Colon (tissue), 2 donors: ENCODE measurements at regions not wholly inside any gene's neighbourhood (a gene's known extent, or its start where the extent isn't known, plus 50 kb on each side); places are given as distances from the start of the nearest gene placed in this dataset.

Source experiments
- FAIRE-seq: peaks from 2 replicates; lab custom pipeline; 2012; peaks lifted over from hg19 to GRCh38; lab: Jason Lieb, UNC
- donor health status: control.
- donor health status: control.

DNA sequence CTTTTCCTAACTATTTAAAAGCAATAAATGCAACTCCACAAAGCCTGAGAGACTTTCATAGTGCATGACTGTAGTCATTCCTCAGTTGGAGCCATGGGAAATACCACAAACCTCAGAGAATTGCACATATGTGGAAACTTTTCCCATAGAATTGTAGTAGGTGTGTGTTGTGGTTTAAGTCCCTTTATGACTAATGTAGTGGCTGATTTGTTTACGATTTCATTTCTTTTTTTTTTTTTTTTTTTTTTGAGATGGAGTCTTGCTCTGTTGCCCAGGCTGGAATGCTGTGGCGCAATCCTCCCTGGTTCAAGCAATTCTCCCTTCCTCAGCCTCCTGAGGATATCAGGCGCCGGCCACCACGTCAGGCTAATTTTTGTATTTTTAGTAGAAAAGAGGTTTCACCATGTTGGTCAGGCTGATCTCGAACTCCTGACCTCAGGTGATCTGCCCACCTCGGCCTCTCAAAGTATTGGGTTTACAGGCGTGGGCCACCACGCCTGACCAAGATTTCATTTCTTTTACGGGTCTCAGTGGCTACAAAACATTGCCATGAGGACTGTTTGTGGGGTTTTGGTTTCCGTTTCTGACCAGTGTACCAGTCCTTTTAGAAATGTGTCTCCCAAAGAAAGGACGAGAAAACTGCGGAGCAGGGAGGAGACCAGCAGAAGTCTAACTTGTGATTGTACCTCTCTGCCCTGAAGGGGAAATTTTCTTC, 212.1 kb upstream of the MARCKS start:
- no peak for FAIRE-seq

DNA sequence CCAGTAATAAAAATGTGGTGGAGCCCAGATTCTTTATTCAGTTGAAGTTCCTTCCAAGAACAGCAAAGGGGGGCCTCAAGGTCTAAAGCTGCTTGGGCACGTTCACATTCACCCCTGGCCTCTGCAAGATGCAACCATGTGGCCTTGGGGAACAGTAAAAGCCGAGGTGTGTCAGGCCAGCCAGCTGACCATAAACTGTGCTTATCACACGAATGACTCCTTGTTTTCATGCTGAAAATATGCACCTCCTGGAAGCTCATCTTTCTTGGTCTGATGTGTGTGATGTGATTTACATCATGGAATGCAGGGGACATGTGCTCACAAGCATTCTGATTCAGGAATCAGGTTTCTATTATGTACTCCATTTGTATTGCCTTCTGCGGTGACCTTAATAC, 211.6 kb upstream of the MARCKS start:
- no peak for FAIRE-seq

DNA sequence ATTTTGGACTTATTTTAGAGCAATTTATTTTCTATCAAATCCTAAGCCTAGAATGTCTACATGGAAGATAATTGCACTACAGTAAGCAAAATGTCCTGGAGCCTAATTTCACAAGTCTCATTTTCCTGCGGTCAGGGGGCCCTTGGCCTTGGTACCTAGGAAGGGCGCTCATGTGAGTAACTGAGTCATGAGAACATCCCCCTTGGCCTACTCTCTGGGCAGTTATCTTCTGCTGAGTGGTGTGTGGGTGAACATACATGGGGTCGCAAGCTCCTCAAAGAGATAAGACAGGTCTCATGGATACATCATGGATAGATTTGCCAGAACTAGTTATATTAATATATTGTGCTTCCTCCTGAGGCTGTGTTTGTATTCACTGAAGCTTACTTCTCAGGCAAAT, 211.2 kb upstream of the MARCKS start:
- no peak for FAIRE-seq

DNA sequence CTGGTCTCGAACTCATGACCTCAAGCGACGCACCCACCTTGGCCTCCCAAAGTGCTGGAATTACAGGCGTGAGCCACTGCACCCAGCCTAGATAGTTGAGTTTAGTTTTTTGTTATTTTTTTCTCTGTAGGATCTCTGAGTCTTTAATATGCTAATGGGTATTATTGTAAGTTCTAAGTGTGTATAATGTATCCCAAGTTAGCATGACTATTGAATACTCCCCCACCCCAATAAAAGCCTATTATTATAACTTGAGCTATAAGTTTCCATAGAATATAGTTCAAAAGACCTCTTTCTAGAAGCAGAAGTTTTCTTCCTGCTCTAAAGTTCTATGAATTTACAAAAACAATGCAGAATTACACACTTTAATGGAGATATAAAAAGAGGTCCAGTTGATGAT, 210.4 kb upstream of the MARCKS start:
- FAIRE-seq, result no peak

DNA sequence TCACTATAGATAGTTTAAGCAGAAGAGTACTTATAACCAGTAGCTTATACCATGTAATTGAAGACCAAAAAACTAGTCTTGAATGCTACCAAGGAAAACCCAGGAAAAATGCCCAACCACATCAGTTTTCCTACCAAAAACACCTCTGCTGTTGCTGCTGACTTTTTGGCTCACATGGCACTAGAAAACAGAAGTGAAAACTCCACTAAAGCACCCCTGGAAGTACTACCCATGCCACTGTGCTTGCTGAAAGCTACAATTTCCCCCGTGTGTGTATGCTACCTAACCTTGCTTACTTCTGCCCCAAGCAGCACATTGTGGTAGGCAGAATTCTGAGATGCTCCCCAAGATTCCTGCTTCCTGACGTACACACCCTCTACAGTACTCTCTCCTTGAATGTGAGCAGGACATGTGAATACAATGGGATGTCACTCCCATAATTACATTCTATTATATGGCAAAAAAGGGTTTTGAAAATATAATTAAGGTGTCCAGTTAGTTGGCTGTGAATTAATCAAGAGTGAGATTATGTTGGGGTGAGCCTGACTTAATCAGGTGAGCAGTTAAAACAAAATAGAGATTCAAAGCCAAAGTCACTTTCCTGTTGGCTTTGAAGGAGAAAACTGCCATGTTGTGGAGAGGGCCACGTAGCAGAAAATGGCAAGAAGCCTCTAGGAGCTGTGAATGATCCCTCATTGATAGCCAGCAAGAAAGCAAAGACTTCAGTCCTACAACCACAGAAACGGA, 209.8 kb upstream of the MARCKS start:
- FAIRE-seq, result no peak

- no peak for FAIRE-seq
These were observed 208.4 kb upstream of the MARCKS start for GRCh38 chr6:113648698-113649097.

DNA sequence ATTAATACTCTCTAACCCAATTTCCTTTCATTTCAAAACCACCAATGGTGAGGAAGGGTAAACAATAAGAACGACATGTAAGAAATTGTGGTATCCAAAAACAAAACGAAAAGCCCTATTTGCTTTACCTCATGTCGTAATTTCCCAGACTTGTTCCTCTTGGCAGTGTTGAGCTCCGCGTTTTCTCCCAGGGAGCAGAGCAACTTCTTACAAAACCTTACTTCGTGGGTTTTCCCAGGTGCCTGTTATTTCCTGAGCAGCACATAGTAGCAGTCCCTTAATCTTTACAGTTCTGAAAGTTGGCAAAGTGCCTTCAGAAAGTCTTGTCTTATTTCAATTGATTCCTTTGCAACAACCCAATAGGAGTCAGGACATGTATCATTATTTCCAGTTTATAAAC, 207.9 kb upstream of the MARCKS start:
- FAIRE-seq, result peak; percentile 10

GRCh38 chr6:113649880-113650609, 207.1 kb upstream of the MARCKS start:
- FAIRE-seq, result no peak

DNA sequence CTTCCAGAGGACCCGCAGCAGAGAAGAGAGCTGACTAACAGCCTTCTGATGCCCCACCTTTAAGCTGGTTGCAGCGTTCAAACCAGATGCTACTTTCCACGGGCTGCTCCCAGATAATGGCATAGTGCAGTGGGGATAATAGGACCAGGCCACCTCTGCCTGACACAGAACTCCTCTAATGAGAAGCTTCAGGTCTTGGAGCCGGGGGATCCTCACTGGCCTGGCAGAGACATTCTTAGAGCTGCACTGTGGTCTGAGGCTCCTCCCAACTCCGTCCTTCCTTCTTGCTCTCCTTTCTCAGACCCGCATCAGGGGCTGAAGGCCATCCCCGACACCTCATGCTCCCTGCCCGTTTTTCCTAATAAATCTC, 206.6 kb upstream of the MARCKS start:
- FAIRE-seq, result no peak

- no peak for FAIRE-seq
These were observed 206.0 kb upstream of the MARCKS start for GRCh38 chr6:113651120-113651519.

GRCh38 chr6:113651920-113652319, 205.2 kb upstream of the MARCKS start:
- no peak for FAIRE-seq

DNA sequence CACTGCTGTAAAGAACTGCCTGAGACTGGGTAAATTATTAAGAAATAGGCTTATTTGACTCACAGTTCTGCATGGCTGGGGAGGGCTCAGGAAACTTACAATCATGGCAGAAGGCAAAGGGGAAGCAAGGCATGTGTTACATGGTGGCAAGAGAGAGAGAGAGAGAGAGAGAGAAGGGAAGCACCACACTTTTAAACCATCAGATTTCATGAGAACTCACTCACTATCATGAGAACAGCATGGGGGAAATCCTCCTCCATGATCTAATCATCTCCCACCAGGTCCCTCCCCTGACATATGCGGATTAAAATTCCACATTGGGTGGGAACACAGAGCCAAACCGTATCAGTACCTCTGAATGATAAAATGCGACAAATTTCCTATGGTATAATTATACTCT, 203.9 kb upstream of the MARCKS start:
- no peak for FAIRE-seq

- FAIRE-seq, result no peak
These were observed 202.7 kb upstream of the MARCKS start for GRCh38 chr6:113654396-113654795.

GRCh38 chr6:113655761-113656160, 201.4 kb upstream of the MARCKS start:
- no peak for FAIRE-seq

DNA sequence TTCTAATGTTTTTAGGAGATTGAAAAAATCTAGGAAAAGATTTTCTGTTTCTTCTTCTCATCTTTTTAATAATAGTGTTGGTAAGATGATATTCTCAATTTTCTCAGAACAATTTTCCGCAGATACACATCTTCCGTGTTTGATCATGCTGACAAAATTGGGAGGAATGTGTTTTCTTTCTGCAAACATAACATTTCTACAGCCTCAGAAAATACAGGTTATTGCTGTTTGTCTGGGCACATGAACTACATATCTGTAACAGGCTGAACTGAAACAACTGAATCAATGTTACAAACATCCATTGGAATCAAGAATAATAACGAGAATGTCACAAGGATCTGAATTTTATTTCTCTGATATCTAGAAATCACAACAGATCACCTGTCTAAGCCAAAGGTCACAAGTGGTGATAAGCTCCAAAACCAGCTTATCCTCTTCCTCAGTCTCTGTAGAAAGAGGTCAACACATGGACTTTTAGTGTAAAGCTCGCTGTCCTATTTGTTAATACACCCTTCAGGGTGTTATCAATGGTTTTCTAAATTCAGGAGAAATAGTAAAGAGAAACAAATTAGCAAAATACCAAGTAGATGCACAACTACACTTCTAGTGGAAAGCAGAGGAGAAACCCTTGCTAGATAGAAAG, 197.3 kb upstream of the MARCKS start:
- FAIRE-seq, result no peak

DNA sequence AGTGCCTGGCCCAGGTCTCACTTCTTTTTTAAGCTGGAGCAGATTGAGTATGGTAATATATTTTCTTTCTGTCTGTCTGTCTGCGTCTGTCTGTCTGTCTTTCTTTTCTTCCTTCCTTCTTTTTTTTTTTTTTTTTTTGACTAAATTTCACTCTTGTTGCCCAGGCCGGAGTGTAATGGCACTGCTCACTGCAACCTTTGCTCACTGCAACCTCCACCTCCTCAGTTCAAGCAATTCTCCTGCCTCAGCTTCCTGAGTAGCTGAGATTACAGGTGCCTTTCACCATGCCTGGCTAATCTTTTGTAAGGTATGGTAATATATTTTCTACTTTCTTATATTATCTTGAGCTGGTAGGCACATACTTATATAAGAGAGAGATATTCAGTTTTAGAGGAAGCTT, 196.3 kb upstream of the MARCKS start:
- no peak for FAIRE-seq

DNA sequence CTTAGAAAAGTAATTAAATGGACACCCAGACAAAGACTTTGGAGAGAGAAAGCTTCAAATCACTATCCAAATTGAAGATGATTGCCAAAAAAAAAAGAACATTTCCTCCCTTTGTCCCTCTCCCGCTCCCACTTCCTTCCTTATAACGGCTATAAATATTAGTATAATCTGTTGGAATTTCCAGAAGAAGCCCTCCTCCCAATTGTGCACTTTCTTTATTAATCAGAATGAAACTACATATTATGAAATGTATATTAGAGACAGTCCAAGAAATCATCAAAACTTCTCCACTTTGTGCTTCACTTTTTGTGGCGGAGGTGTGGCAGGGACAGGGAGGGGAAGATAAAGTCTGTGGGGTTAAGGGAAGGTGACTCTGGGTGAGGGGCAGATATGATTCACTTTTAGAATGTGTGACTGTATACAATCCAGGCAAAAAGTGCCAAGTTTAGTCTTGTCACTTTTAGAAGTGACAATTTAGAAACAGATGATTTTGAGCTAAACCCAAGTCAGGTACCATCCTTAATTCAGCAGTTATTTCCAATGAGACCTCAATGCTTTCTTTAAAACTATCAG, 195.0 kb upstream of the MARCKS start:
- no peak for FAIRE-seq

GRCh38 chr6:113662688-113663333, 194.3 kb upstream of the MARCKS start:
- FAIRE-seq, result no peak

DNA sequence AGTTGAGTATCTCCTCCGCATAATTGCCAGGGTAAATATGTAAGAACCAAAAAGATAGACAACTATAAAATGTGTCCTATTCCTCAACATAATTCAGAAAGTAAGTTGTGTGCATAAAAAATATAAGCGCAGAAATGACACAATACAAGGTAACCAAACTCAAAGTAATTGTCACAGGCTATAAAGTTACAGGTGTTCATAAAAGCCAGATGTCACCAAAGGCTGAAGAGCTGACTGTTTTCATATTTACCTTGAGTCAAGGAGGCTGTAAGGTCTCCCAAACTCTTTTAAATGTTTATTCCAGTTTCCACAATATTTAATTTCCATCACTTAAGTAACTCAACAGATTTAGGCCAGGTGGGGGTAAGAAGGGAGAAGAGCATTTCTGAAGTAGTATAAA, 192.2 kb upstream of the MARCKS start:
- no peak for FAIRE-seq

GRCh38 chr6:113668641-113669408, 188.3 kb upstream of the MARCKS start:
- FAIRE-seq, result no peak

- no peak for FAIRE-seq
These were observed 187.5 kb upstream of the MARCKS start for GRCh38 chr6:113669606-113670005.
